GM18502 (cell line): ENCODE measurements at regions not wholly inside any gene's neighbourhood (a gene's known extent, or its start where the extent isn't known, plus 50 kb on each side); places are given as distances from the start of the nearest gene placed in this dataset.
A peak's percentile ranks its signal among the peaks of the same experiment; 100 is the strongest.

ENCODE experiments used
- ATAC-seq: cut with Tn5 transposase; IDR thresholded peaks from one replicate; pipeline ENCODE4 v1.9.1; 2021; ENCODE audit warnings: mild to moderate bottlenecking; ENCODE audit not compliant: unreplicated experiment, poor library complexity

GRCh38 chr18:8942909-8943545 is 159.5 kb upstream of the NDUFV2 start:
- ATAC-seq: no peak

GRCh38 chr18:8943900-8944870 is 158.3 kb upstream of the NDUFV2 start:
- ATAC-seq: no peak

GRCh38 chr18:8944871-8945245 is 157.6 kb upstream of the NDUFV2 start:
- ATAC-seq: no peak

GRCh38 chr18:8945514-8945913 is 157.0 kb upstream of the NDUFV2 start:
- ATAC-seq: no peak

GRCh38 chr18:8946066-8946838 is 156.2 kb upstream of the NDUFV2 start:
- ATAC-seq: no peak

GRCh38 chr18:8947566-8947965 is 154.9 kb upstream of the NDUFV2 start:
- no peak for ATAC-seq

GRCh38 chr18:8948011-8948410 is 154.5 kb upstream of the NDUFV2 start:
- ATAC-seq: no peak

GRCh38 chr18:8948471-8949149 is 153.9 kb upstream of the NDUFV2 start:
- no peak for ATAC-seq

- ATAC-seq: no peak
Observed at GRCh38 chr18:8949206-8949605, 153.3 kb upstream of the NDUFV2 start.

GRCh38 chr18:8951491-8951890 is 151.0 kb upstream of the NDUFV2 start:
- peak; percentile 56 for ATAC-seq

- no peak for ATAC-seq
Observed at GRCh38 chr18:8952174-8952573, 150.3 kb upstream of the NDUFV2 start.

GRCh38 chr18:8952769-8953760 is 149.4 kb upstream of the NDUFV2 start:
- no peak for ATAC-seq

GRCh38 chr18:8957731-8958130 is 144.8 kb upstream of the NDUFV2 start:
- ATAC-seq: no peak

- ATAC-seq: no peak
Observed at GRCh38 chr18:8958660-8959059, 143.8 kb upstream of the NDUFV2 start.

- no peak for ATAC-seq
Observed at GRCh38 chr18:8959551-8960135, 142.9 kb upstream of the NDUFV2 start.

GRCh38 chr18:8960740-8961657 is 141.5 kb upstream of the NDUFV2 start:
- no peak for ATAC-seq

GRCh38 chr18:8962192-8962779 is 140.2 kb upstream of the NDUFV2 start:
- no peak for ATAC-seq
